CD4-positive, alpha-beta T cell (primary cell): ENCODE measurements at regions not wholly inside any gene's neighbourhood (a gene's known extent, or its start where the extent isn't known, plus 50 kb on each side); places are given as distances from the start of the nearest gene placed in this dataset.

Experiments used
- ATAC-seq: fragments of 200-7000 bp; cut with Tn5 transposase; one replicate; pipeline ENCODE4 v1.10.0; 2022; ENCODE audit warnings: mild to moderate bottlenecking; ENCODE audit not compliant: poor library complexity
- CTCF ChIA-PET: fragments of 350-600 bp; sonication (Branson Sonifier 250); formaldehyde crosslinking; loops from one replicate; lab custom pipeline; 2021; ENCODE audit warnings: antibody characterized with exemption, inconsistent platforms; lab: Charles Lee
- POLR2A ChIA-PET: fragments of 350-600 bp; sonication (Branson Sonifier 250); formaldehyde crosslinking; loops from one replicate; lab custom pipeline; 2021; ENCODE audit warnings: antibody characterized with exemption, inconsistent platforms; lab: Charles Lee
- DNase-seq, 14 experiments: peaks; one replicate each; pipeline ENCODE4 v3.0.0-alpha.2; 2013 to 2020; ENCODE audit warnings: mixed read lengths in 2 of 14
- H3K27ac ChIP-seq, 2 donors: one replicate each; pipeline versions ENCODE4 v1.5.1 to v1.7.0; 2013; ENCODE audit warnings: low read length in 2 of 2, low read depth in 1 of 2, mild to moderate bottlenecking in 1 of 2
- H3K27me3 ChIP-seq, 2 experiments: 1 replicate in 1 of 2; 2 replicates in 1 of 2; pipeline versions ENCODE4 v1.6.1 to v1.7.0; 2013; ENCODE audit warnings: low read length in 2 of 2, control low read depth in 1 of 2, mild to moderate bottlenecking in 1 of 2, moderate library complexity in 1 of 2; ENCODE audit not compliant: insufficient read depth in 2 of 2, control insufficient read depth in 1 of 2
- H3K36me3 ChIP-seq: one replicate; pipeline ENCODE4 v1.6.1; 2013; ENCODE audit warnings: low read length, control low read depth; ENCODE audit not compliant: insufficient read depth
- H3K4me1 ChIP-seq: one replicate; pipeline ENCODE4 v1.6.1; 2013; ENCODE audit warnings: low read length, control low read depth; ENCODE audit not compliant: insufficient read depth
- H3K4me3 ChIP-seq: one replicate; pipeline ENCODE4 v1.5.1; 2013; ENCODE audit warnings: mild to moderate bottlenecking, low read length, moderate library complexity
- H3K9me3 ChIP-seq, 2 experiments: 1 replicate in 1 of 2; 2 replicates in 1 of 2; pipeline versions ENCODE4 v1.6.1 to v1.7.0; 2013; ENCODE audit warnings: low read length in 2 of 2, mild to moderate bottlenecking in 2 of 2, control low read depth in 1 of 2, moderate library complexity in 1 of 2; ENCODE audit not compliant: control insufficient read depth in 1 of 2, insufficient read depth in 1 of 2
- H3K27ac Mint-ChIP-seq: one replicate; pipeline ENCODE4 v1.8.0; 2020; ENCODE audit warnings: mixed read lengths
- H3K27me3 Mint-ChIP-seq: one replicate; pipeline ENCODE4 v1.8.0; 2021; ENCODE audit warnings: mixed read lengths
- H3K36me3 Mint-ChIP-seq: one replicate; pipeline ENCODE4 v1.8.0; 2021; ENCODE audit warnings: low read depth, mixed read lengths
- H3K4me1 Mint-ChIP-seq: one replicate; pipeline ENCODE4 v1.8.0; 2021; ENCODE audit warnings: low read depth, mixed read lengths
- H3K4me3 Mint-ChIP-seq: one replicate; pipeline ENCODE4 v1.8.0; 2020; ENCODE audit warnings: mild to moderate bottlenecking, mixed read lengths
- H3K9me3 Mint-ChIP-seq: one replicate; pipeline ENCODE4 v1.8.0; 2020; ENCODE audit warnings: mixed read lengths
- intact Hi-C, 2 experiments: fragments of 100-400 bp; cut with DNase I in 1 of 2; cut with micrococcal nuclease in 1 of 2; formaldehyde crosslinking; loops; one replicate each; pipeline versions ENCODE4 v1.15.1 to v1.9.0; 2023 to 2025; cut with DNase I, micrococcal nuclease
- TF ChIP-seq, protein P1 (sequence below): fragments of 200-600 bp; IDR thresholded peaks from one replicate; pipeline ENCODE4 v1.8.0; 2022; ENCODE audit warnings: antibody characterized with exemption, mild to moderate bottlenecking

DNA sequence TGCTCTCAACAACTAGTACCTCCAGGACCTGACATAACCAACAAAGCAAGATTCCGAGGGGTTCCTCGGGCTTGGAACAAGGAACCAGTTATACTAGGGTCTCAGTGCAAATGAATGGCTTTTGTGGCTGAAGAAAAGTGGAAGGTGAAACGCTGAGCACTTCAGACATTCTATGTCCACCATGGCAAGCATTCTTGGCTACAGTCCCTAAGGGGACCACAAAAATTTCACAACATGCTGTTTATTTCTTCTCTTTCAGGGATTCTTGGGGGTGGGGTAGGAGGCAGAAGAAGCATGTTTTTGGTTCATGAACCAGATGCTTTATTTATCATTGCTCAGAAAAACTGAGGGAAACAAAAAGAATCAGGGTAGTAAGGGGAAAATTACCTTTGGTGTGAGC lies 479.9 kb upstream of the CDH11 start:
- Histone ChIP-seq H3K36me3 (no peaks in the 10 kb centered on the region), H3K4me1 (no peaks in the 10 kb centered on the region), H3K4me3 (no peak overlapping the region), H3K27me3 (no peaks in the 10 kb centered on the region), H3K9me3 (no peaks in the 10 kb centered on the region), H3K27ac (no peak overlapping the region)
- H3K9me3 Mint-ChIP-seq: peaks cover 5% of the 10 kb centered on the region
- H3K27ac Mint-ChIP-seq: no peak overlapping the region
- TF ChIP-seq, protein P1, sequence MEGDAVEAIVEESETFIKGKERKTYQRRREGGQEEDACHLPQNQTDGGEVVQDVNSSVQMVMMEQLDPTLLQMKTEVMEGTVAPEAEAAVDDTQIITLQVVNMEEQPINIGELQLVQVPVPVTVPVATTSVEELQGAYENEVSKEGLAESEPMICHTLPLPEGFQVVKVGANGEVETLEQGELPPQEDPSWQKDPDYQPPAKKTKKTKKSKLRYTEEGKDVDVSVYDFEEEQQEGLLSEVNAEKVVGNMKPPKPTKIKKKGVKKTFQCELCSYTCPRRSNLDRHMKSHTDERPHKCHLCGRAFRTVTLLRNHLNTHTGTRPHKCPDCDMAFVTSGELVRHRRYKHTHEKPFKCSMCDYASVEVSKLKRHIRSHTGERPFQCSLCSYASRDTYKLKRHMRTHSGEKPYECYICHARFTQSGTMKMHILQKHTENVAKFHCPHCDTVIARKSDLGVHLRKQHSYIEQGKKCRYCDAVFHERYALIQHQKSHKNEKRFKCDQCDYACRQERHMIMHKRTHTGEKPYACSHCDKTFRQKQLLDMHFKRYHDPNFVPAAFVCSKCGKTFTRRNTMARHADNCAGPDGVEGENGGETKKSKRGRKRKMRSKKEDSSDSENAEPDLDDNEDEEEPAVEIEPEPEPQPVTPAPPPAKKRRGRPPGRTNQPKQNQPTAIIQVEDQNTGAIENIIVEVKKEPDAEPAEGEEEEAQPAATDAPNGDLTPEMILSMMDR: no peak
- ATAC-seq: no peak
- no peaks in the 10 kb centered on the region for H3K27me3 Mint-ChIP-seq
- ChIA-PET CTCF (no interaction called here), POLR2A (no interaction called here)
- no peaks in the 10 kb centered on the region for H3K4me1 Mint-ChIP-seq
- no peak for DNase-seq
- no peaks in the 10 kb centered on the region for H3K36me3 Mint-ChIP-seq
- H3K4me3 Mint-ChIP-seq: no peak overlapping the region
- intact Hi-C loops: no loop called here

DNA sequence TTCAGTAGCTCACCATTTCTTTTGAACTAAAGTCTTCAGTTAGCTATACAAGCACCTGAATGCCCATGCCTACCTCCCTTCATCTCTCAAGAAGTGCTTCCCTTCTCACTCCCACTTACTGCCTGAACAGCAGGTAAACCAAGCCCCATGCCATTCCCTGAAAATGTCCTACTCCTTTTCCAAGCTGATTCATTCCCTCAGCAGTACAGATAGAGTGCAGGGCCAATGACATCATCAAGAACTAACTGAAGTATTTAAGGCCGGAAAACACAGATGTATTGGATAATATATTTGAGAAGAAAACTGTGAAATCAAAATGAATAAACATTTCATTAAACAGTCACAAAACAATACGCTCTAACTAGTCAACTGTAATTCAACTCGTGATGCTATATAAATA lies 478.8 kb upstream of the CDH11 start:
- Histone ChIP-seq H3K9me3 (no peaks in the 10 kb centered on the region), H3K4me1 (no peaks in the 10 kb centered on the region), H3K27ac (no peak overlapping the region), H3K36me3 (no peaks in the 10 kb centered on the region), H3K4me3 (no peak overlapping the region), H3K27me3 (no peaks in the 10 kb centered on the region)
- CTCF ChIA-PET: no interaction called here
- no peaks in the 10 kb centered on the region for H3K36me3 Mint-ChIP-seq
- no peak overlapping the region for H3K27ac Mint-ChIP-seq
- H3K4me1 Mint-ChIP-seq: no peaks in the 10 kb centered on the region
- ATAC-seq: no peak
- H3K9me3 Mint-ChIP-seq: peaks cover 5% of the 10 kb centered on the region
- POLR2A ChIA-PET: no interaction called here
- intact Hi-C loops: no loop called here
- no peaks in the 10 kb centered on the region for H3K27me3 Mint-ChIP-seq
- no peak overlapping the region for H3K4me3 Mint-ChIP-seq
- DNase-seq: no peak
- TF ChIP-seq, protein P1: no peak

DNA sequence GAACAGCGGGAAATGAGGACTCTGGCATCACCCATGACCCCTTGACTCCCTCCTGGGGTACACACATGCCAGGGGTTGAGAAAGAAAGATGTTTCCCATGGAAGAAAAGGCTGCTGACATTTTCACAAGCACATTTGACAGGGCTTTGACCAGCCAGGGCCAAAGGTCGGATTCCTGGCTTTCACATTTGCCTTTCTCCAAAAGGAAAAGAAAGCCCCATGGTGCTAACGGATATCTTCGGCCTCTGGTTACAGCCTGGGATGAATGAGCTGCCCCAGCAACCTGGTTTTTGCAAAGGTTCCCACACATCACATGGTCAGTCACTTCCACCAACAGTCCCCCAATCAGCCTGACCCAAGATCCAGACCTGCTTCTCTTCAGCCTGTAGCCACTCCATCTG lies 478.2 kb upstream of the CDH11 start:
- ATAC-seq (no peak), DNase-seq (no peak)
- ChIA-PET CTCF (no interaction called here), POLR2A (no interaction called here)
- Histone ChIP-seq H3K4me3 (no peak overlapping the region), H3K36me3 (no peaks in the 10 kb centered on the region), H3K4me1 (no peaks in the 10 kb centered on the region), H3K9me3 (no peaks in the 10 kb centered on the region), H3K27ac (no peak overlapping the region), H3K27me3 (no peaks in the 10 kb centered on the region)
- Mint-ChIP-seq H3K4me3 (no peak overlapping the region), H3K4me1 (no peaks in the 10 kb centered on the region), H3K9me3 (peaks cover 8% of the 10 kb centered on the region), H3K27me3 (no peaks in the 10 kb centered on the region), H3K27ac (no peak overlapping the region), H3K36me3 (no peaks in the 10 kb centered on the region)
- intact Hi-C loops: no loop called here
- TF ChIP-seq, protein P1: no peak
